Upper lobe of left lung (tissue), 4 donors: ENCODE measurements at regions not wholly inside any gene's neighbourhood (a gene's known extent, or its start where the extent isn't known, plus 50 kb on each side); places are given as distances from the start of the nearest gene placed in this dataset.

Source experiments
- POLR2A ChIP-seq, 4 donors: fragments of 450-650 bp; IDR thresholded peaks; one replicate each; pipeline ENCODE4 v1.5.1; 2016 to 2017; ENCODE audit warnings: antibody characterized with exemption in 4 of 4, mild to moderate bottlenecking in 2 of 4
- POLR2AphosphoS5 ChIP-seq, 2 donors: sonication (generic); formaldehyde crosslinking; IDR thresholded peaks; one replicate each; pipeline ENCODE4 v1.5.1; 2017; ENCODE audit warnings: antibody characterized with exemption in 2 of 2
- TF ChIP-seq, protein P1 (sequence below), 6 experiments: fragments of 450-650 bp in 4 of 6; fragments of 200-600 bp in 2 of 6; sonication (generic) in 2 of 6; IDR thresholded peaks; one replicate each; pipeline ENCODE4 v1.5.1; 2016 to 2019; ENCODE audit warnings: antibody characterized with exemption in 6 of 6

DNA sequence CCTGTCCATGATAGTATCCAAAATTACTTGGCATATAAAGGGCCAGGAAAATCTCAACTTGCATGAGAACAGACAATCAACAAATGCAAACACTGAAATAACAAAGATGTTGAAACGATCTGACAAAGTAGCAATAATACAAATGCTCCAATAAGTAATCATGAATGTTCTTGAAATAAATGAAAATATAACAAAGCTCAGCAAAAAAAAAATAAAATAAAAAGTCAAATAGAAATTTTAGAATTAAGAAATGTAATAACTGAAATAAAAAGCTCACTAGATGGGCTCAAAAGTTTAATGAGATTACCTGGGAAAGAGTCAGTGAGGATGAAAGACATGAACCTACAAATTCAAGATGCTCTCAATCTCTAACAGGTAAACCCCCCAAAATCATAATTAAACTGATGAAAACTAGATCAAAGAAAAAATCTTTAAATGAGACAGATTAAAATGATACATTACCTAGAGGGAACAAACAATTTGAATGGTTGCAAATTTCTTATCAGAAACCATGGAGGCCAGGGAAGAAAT, 319.0 kb upstream of the IRX3 start:
- TF ChIP-seq POLR2AphosphoS5 (IDR thresholded peaks at IDR 0.05) (no peak), POLR2A (IDR thresholded peaks at IDR 0.05) (no peak)
- TF ChIP-seq, protein P1, sequence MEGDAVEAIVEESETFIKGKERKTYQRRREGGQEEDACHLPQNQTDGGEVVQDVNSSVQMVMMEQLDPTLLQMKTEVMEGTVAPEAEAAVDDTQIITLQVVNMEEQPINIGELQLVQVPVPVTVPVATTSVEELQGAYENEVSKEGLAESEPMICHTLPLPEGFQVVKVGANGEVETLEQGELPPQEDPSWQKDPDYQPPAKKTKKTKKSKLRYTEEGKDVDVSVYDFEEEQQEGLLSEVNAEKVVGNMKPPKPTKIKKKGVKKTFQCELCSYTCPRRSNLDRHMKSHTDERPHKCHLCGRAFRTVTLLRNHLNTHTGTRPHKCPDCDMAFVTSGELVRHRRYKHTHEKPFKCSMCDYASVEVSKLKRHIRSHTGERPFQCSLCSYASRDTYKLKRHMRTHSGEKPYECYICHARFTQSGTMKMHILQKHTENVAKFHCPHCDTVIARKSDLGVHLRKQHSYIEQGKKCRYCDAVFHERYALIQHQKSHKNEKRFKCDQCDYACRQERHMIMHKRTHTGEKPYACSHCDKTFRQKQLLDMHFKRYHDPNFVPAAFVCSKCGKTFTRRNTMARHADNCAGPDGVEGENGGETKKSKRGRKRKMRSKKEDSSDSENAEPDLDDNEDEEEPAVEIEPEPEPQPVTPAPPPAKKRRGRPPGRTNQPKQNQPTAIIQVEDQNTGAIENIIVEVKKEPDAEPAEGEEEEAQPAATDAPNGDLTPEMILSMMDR (IDR thresholded peaks at IDR 0.05): no peak
